K562 (cell line): ENCODE measurements at regions not wholly inside any gene's neighbourhood (a gene's known extent, or its start where the extent isn't known, plus 50 kb on each side); places are given as distances from the start of the nearest gene placed in this dataset.

Source experiments
- ATAC-seq: fragments of 200-7000 bp; cut with Tn5 transposase; 3 replicates; pipeline ENCODE4 v1.9.1; 2020; ENCODE audit warnings: moderate library complexity
- BruUV-seq: library from RNA; stranded (reverse); fragments of 400-500 nt; replicated peaks from 2 replicates; lab custom pipeline; 2021; lab: Mats Ljungman, UMichigan
- CTCF ChIA-PET: fragments of 300-600 bp; formaldehyde crosslinking; extraction: SDS; loops from one replicate; lab custom pipeline; 2021; ENCODE audit warnings: low intra/inter-chr PET ratio; lab: Yijun Ruan, JAX
- POLR2A ChIA-PET: fragments of 300-600, 350-650 bp; sonication (Branson Sonifier 250); formaldehyde crosslinking; extraction: SDS; loops from one replicate; lab custom pipeline; 2021; ENCODE audit warnings: antibody characterized with exemption, inconsistent platforms; lab: Yijun Ruan, JAX
- DNase-seq, 4 experiments: peaks; one replicate each; pipeline versions ENCODE4 v3.0.0 to v3.0.0-alpha.2; 2011 to 2018; ENCODE audit warnings: low spot score in 3 of 4, mixed read lengths in 3 of 4; ENCODE audit errors: extremely low read depth in 1 of 4
- FAIRE-seq: peaks from 2 replicates; lab custom pipeline; 2011; peaks lifted over from hg19 to GRCh38; lab: Jason Lieb, UNC
- H2AFZ ChIP-seq: 2 replicates; pipeline ENCODE4 v1.6.0; 2011; ENCODE audit warnings: low read depth, low read length, control low read depth, inconsistent platforms
- H3K27ac ChIP-seq: fragments of 200-600 bp; 3 replicates; pipeline ENCODE4 v1.8.0; 2011; ENCODE audit warnings: low read depth, mild to moderate bottlenecking, control low read depth, inconsistent platforms, low read length, moderate library complexity, mixed read lengths; ENCODE audit errors: extremely low read depth
- H3K27me3 ChIP-seq, 2 experiments: fragments of 300-600 bp in 1 of 2; 2 replicates in 1 of 2; 3 replicates in 1 of 2; pipeline versions ENCODE4 v1.6.0 to v1.8.0; 2011; ENCODE audit warnings: inconsistent platforms in 2 of 2, low read length in 2 of 2, mild to moderate bottlenecking in 1 of 2, mixed read lengths in 1 of 2, moderate library complexity in 1 of 2; ENCODE audit not compliant: control insufficient read depth in 2 of 2, insufficient read depth in 2 of 2
- H3K36me3 ChIP-seq: fragments of 300-600 bp; 3 replicates; pipeline ENCODE4 v1.8.0; 2011; ENCODE audit warnings: mild to moderate bottlenecking, low read length, inconsistent platforms; ENCODE audit not compliant: control insufficient read depth, insufficient read depth
- H3K4me1 ChIP-seq, 2 experiments: fragments of 200-600 bp in 1 of 2; replicated peaks in 1 of 2; 2 replicates in 1 of 2; 3 replicates in 1 of 2; pipeline versions ENCODE4 v1.5.1 to v1.8.0; 2011; ENCODE audit warnings: inconsistent platforms in 2 of 2, low read length in 2 of 2, mild to moderate bottlenecking in 1 of 2, mixed read lengths in 1 of 2, moderate library complexity in 1 of 2; ENCODE audit not compliant: control insufficient read depth in 2 of 2, insufficient read depth in 2 of 2
- H3K4me2 ChIP-seq: 2 replicates; pipeline ENCODE4 v1.6.1; 2011; ENCODE audit warnings: low read length, control low read depth, inconsistent platforms, mixed read lengths; ENCODE audit not compliant: insufficient read depth
- H3K4me3 ChIP-seq: fragments of 200-600 bp; sonication (generic), shearing (Covaris generic); 2 replicates; pipeline ENCODE4 v1.5.1; 2016; ENCODE audit warnings: control low read depth, inconsistent platforms
- H3K79me2 ChIP-seq: fragments of 200-600 bp; 3 replicates; pipeline ENCODE4 v1.8.0; 2011; ENCODE audit warnings: low read length, inconsistent platforms; ENCODE audit not compliant: control insufficient read depth, insufficient read depth
- H3K9ac ChIP-seq, 2 experiments: 2 replicates each; pipeline versions ENCODE4 v1.6.0 to v1.6.1; 2011; ENCODE audit warnings: low read depth in 2 of 2, low read length in 2 of 2, control low read depth in 1 of 2, inconsistent platforms in 1 of 2, mild to moderate bottlenecking in 1 of 2, mixed read lengths in 1 of 2; ENCODE audit not compliant: insufficient read depth in 1 of 2
- H3K9me1 ChIP-seq: one replicate; pipeline ENCODE4 v1.6.0; 2011; ENCODE audit warnings: inconsistent platforms, mild to moderate bottlenecking, low read length, moderate library complexity; ENCODE audit not compliant: control insufficient read depth, insufficient read depth
- H3K9me3 ChIP-seq: replicated peaks from 2 replicates; pipeline ENCODE4 v1.5.1; 2011; ENCODE audit warnings: low read depth, low read length, inconsistent platforms; ENCODE audit not compliant: control insufficient read depth, insufficient read depth
- H4K20me1 ChIP-seq: replicated peaks from 2 replicates; pipeline ENCODE4 v1.6.1; 2011; ENCODE audit warnings: low read length, inconsistent platforms, mixed read lengths; ENCODE audit not compliant: control insufficient read depth, insufficient read depth
- CBX1 ChIP-seq: sonication (generic); IDR thresholded peaks from 2 replicates; pipeline ENCODE4 v1.6.1; 2016; ENCODE audit warnings: antibody characterized with exemption, low read depth, mild to moderate bottlenecking
- HDAC8 ChIP-seq: fragments of 450-650 bp; IDR thresholded peaks from 2 replicates; pipeline ENCODE4 v1.6.1; 2016; ENCODE audit warnings: mild to moderate bottlenecking, missing genetic modification characterization, moderate library complexity, missing compliant biosample characterization
- HOXB6 ChIP-seq: fragments of 250-450 bp; sonication (Bioruptor Pico); IDR thresholded peaks from 2 replicates; pipeline ENCODE4 v1.5.1; 2022; ENCODE audit warnings: mild to moderate bottlenecking, borderline replicate concordance
- NFATC3 ChIP-seq: fragments of 450-650 bp; IDR thresholded peaks from 2 replicates; pipeline ENCODE4 v1.6.1; 2017; ENCODE audit warnings: mild to moderate bottlenecking
- POLR3A ChIP-seq: IDR thresholded peaks from 2 replicates; pipeline ENCODE4 v1.6.1; 2011; ENCODE audit warnings: borderline replicate concordance, mild to moderate bottlenecking, moderate library complexity; ENCODE audit not compliant: insufficient read length, insufficient read depth; ENCODE audit errors: extremely low read depth
- RBM39 ChIP-seq: fragments of 200-400 bp; formaldehyde crosslinking; optimal IDR thresholded peaks from 2 replicates; pipeline ENCODE3; 2018; ENCODE audit warnings: low read depth, low read length
- TCF3 ChIP-seq: sonication (generic); formaldehyde crosslinking; IDR thresholded peaks from 2 replicates; pipeline ENCODE4 v1.4.0; 2020; ENCODE audit warnings: mild to moderate bottlenecking, missing genetic modification reagents
- ZKSCAN3 ChIP-seq: fragments of 250-450 bp; sonication (Bioruptor Pico); IDR thresholded peaks from 2 replicates; pipeline ENCODE4 v1.4.0; 2020
- ZNF695 ChIP-seq: fragments of 450-650 bp; formaldehyde crosslinking; IDR thresholded peaks from 2 replicates; pipeline ENCODE4 v1.4.0; 2020; ENCODE audit warnings: mild to moderate bottlenecking, moderate library complexity
- WGBS: fragments of 100-300 bp; shearing (Covaris generic); methylation state at CpG from one replicate; pipeline ENCODE4 v1.1.6; 2016; ENCODE audit warnings: low coverage, mixed read lengths; ENCODE audit not compliant: insufficient coverage; ENCODE audit errors: missing lambda C conversion rate; 5-methylcytosine and 5-hydroxymethylcytosine counted together
- in situ Hi-C: fragments of 300-500 bp; cut with MboI; formaldehyde crosslinking; loops from 4 replicates; pipeline ENCODE4 v1.15.0; 2018; ENCODE audit warnings: inconsistent platforms, mixed read lengths
- intact Hi-C: fragments of 100-400 bp; cut with micrococcal nuclease; formaldehyde crosslinking; loops from 2 replicates; pipeline ENCODE4 v1.14.2; 2022
- TF ChIP-seq, protein P1 (sequence below): fragments of 250-450 bp; sonication (Bioruptor Pico); IDR thresholded peaks from 2 replicates; pipeline ENCODE4 v1.5.0; 2020; ENCODE audit warnings: mild to moderate bottlenecking
- TF ChIP-seq, protein P2 (sequence below), 2 experiments: fragments of 150-350 bp in 1 of 2; IDR thresholded peaks; 2 replicates each; pipeline ENCODE4 v1.6.1; 2012 to 2016; ENCODE audit warnings: low read depth in 2 of 2, low read length in 2 of 2, mild to moderate bottlenecking in 1 of 2, moderate library complexity in 1 of 2

DNA sequence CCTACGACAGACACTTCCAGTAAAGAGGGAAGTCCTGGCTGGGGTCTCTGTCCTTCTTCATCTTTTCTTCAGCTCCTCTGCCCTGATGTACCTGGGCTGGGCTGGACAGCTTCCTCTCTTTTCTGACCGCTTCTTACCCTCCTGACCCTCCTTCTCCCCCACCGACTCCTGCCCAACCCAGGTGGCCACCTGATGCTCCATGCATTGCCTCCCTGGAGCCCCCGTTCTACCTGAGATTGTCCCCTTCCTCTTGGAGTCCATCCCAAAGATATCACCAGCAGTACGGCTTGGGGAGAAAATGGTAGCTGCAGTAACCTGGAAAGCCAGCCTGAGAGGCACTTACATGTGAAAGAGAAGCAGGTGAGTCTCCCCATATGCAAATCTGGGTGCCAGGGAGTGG is 566.3 kb downstream of the TCERG1L start (continued):
- TF ChIP-seq POLR3A (no peak), HOXB6 (CRISPR knock-in tag) (no peak)
- TF ChIP-seq, protein P1, sequence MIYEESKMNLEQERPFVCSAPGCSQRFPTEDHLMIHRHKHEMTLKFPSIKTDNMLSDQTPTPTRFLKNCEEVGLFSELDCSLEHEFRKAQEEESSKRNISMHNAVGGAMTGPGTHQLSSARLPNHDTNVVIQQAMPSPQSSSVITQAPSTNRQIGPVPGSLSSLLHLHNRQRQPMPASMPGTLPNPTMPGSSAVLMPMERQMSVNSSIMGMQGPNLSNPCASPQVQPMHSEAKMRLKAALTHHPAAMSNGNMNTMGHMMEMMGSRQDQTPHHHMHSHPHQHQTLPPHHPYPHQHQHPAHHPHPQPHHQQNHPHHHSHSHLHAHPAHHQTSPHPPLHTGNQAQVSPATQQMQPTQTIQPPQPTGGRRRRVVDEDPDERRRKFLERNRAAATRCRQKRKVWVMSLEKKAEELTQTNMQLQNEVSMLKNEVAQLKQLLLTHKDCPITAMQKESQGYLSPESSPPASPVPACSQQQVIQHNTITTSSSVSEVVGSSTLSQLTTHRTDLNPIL: no peak

DNA sequence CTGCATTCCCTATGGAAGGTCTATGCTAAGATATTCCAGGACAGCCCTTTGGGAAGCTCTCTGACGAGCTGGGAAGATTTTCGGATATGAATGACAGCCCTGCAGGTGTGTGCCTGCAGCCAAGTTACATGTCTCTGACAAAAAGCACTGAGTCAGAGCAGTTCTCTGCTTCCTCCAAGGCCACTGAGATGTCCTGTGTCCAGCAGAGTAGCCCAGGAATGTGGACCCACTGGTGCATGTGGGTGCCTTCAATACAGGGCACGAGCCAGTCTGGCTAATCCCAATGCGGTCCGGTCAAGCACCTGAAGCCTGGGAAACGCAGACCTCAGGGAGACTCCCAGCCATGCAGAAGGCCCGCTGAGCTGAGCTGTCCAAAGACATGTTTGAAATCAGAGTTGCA is 565.7 kb downstream of the TCERG1L start:
- H4K20me1 ChIP-seq: no peaks in the 10 kb centered on the region
- no peak overlapping the region for H3K4me3 ChIP-seq
- H3K36me3 ChIP-seq: no peaks in the 10 kb centered on the region
- no peaks in the 10 kb centered on the region; a peak in 1 of 5 replicates for H3K27me3 ChIP-seq
- H3K9me1 ChIP-seq: no peaks in the 10 kb centered on the region
- ChIA-PET POLR2A (no interaction called here), CTCF (no interaction called here)
- no peaks in the 10 kb centered on the region for H3K79me2 ChIP-seq
- no peaks in the 10 kb centered on the region for H3K9me3 ChIP-seq
- FAIRE-seq (no peak), DNase-seq (no peak), ATAC-seq (no peak)
- no peak overlapping the region for H3K27ac ChIP-seq
- H3K4me2 ChIP-seq: no peak overlapping the region
- no TSS peak for BruUV-seq
- intact Hi-C loops (no loop called here), in situ Hi-C loops (no loop called here)
- 0% methylated on average over 7 of the region's 7 CpGs for WGBS
- no peak overlapping the region for H3K9ac ChIP-seq
- H2AFZ ChIP-seq: no peak overlapping the region
- no peaks in the 10 kb centered on the region for H3K4me1 ChIP-seq
- TF ChIP-seq HDAC8 (tag): no peak
- no peak for TF ChIP-seq CBX1
- no peak for TF ChIP-seq ZNF695 (CRISPR knock-in tag)
- no peak for TF ChIP-seq ZKSCAN3
- TF ChIP-seq NFATC3: no peak
- TF ChIP-seq RBM39: no peak
- TF ChIP-seq, protein P2, sequence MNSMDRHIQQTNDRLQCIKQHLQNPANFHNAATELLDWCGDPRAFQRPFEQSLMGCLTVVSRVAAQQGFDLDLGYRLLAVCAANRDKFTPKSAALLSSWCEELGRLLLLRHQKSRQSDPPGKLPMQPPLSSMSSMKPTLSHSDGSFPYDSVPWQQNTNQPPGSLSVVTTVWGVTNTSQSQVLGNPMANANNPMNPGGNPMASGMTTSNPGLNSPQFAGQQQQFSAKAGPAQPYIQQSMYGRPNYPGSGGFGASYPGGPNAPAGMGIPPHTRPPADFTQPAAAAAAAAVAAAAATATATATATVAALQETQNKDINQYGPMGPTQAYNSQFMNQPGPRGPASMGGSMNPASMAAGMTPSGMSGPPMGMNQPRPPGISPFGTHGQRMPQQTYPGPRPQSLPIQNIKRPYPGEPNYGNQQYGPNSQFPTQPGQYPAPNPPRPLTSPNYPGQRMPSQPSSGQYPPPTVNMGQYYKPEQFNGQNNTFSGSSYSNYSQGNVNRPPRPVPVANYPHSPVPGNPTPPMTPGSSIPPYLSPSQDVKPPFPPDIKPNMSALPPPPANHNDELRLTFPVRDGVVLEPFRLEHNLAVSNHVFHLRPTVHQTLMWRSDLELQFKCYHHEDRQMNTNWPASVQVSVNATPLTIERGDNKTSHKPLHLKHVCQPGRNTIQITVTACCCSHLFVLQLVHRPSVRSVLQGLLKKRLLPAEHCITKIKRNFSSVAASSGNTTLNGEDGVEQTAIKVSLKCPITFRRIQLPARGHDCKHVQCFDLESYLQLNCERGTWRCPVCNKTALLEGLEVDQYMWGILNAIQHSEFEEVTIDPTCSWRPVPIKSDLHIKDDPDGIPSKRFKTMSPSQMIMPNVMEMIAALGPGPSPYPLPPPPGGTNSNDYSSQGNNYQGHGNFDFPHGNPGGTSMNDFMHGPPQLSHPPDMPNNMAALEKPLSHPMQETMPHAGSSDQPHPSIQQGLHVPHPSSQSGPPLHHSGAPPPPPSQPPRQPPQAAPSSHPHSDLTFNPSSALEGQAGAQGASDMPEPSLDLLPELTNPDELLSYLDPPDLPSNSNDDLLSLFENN (IDR thresholded peaks at IDR 0.05; ENCODE audit: low read depth in 2 of 2, low read length in 2 of 2): no peak
- no peak for TF ChIP-seq TCF3 (CRISPR knock-in tag)
- TF ChIP-seq, all 486 proteins: peak for 0
